ENCODE measurements at regions not wholly inside any gene's neighbourhood (a gene's known extent, or its start where the extent isn't known, plus 50 kb on each side); places are given as distances from the start of the nearest gene placed in this dataset.

- peak; percentile 69 to 91 for DNase-seq
Observed at GRCh38 chr6:14031516-14031915, 86.1 kb upstream of the CD83 start.

GRCh38 chr6:14035071-14035847 lies 82.3 kb upstream of the CD83 start:
- DNase-seq, result peak; percentile 36 to 74

GRCh38 chr6:14035874-14036273 lies 81.7 kb upstream of the CD83 start:
- DNase-seq, result no peak

GRCh38 chr6:14036911-14037310 lies 80.7 kb upstream of the CD83 start:
- DNase-seq, result no peak

DNA sequence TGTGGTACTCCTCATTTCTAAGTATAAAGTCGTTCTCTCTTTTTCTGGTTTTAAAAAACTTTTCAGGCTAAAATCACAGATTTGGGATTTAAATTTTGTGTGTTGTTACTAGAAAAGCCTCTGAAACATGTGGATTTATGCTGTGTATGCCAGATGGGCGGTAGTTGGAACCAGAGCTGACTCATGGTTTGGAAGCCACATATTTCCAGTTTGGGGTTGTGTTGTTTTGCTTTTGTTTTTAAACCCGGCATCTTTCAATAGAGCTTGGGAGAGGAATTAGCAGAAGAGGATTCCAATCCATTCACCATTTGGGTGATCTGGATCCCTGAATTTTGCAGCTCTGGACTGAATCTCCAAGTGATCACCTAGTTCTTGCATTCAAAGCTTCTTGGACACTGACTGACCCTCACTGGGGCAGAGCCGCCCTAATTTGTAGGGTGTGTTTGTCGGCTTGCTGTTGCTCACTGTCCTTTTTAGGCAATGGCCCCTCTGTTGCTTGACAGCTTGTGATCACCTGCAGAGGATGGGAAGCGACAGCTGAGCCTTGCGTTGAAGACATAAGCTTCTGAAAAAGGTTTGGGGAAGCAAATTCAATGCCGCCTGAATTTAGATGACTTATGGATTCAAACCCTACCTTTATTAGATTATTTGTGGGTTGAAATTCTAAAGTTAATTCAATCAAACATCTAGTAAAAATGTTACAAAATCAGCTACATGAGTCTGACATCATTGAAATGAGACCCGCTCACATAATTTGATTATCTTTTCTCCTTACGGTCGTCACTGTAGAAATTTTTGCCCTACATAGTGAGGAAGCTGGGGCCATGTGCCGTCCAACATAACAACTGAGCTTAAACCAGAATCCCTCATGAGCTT lies 79.9 kb upstream of the CD83 start:
- peak; percentile 23 to 75 for DNase-seq

- DNase-seq, result peak; percentile 39 to 76
Observed at GRCh38 chr6:14038467-14039437, 78.8 kb upstream of the CD83 start.

DNA sequence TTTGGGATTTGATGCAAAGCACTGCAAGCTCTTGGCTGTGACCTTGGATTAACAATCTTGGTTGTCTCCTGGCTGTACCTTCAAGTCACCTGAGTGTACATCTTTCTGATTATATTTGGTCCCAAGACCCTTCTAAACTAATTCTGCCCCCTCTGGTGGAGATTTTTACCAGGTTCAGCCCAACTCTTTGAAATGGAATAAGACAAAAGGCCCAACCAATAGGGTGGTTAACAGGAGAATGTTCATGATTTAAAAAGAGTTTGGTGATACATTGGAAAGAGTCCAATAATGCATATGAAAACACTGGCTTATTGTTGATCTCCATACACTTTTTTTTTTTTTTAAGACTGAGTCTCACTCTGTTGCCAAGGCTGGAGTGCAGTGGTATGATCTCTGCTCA lies 77.5 kb upstream of the CD83 start:
- peak in 1 of 2 experiments; percentile 19 for DNase-seq

DNA sequence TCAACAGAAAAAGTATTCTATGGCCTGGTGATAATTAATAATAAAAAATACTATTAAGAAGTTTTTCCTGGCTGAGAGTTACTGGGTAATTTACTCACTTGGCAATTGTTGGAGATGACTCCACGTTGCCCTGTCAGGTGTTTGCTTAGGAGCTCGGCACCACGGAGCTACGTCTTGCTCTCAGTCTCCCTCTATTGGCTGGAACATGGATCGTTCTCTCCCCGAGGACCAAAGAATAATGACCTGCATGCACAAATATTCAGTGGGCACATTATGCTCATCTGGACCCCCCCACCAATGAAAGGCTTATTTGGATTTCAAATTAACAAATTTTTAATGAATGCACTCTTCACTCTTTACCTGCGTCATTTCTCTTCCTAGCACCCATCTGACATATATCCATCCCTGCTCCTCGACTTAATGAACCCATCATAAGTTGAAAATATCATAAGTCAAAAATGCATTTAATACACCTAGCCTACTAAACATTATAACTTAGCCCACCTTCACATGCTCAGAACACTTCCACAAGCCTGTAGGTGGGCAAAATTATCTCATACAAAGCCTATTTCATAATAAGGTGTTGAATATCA lies 71.0 kb upstream of the CD83 start:
- DNase-seq, result peak; percentile 27 to 79

DNA sequence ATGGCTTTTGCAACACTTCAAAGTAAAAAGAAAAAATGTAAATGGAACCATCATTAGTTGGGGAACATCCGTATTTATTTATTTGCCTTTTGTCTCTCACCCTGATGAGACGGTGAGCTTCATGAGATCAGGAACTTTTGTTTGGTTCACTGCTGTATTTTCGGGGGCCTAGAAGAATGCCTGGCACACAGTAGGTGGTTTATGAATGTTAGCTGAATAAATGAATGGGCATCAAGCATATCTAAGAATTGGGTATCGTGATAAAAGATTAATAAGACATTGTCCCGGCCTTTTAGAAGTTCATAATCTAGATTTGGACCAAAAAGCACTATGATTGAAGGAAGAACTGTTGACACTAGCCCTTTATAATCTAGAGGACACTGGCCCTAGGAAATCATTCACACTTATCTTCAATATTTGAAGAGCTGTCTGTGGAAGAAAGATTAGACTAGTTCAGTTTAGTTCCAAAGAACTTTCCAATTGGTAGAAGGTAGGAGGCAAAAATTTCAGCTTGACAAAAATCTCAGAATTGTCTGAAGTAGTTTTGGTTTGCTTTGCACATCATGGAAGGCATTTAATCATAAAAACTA lies 70.3 kb upstream of the CD83 start:
- no peak for DNase-seq

DNA sequence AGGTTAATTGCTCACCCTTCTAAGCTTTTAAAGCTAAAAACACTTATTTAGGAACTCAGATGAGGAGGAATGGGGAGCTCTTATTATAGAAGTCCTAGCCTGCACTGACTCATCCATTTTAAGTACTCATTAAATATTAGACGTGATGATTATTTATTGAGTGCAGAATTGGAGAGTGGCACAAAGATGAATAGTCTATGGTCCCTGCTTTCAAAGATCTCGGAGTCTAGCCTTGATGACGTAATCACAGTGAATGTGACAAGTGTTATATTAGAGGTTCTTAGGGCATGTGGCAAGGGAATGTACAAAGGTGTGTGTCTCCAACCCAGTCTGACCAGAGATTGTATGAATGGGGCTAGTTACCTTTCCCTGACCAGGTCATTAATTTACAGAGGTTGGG lies 68.7 kb upstream of the CD83 start:
- no peak for DNase-seq

GRCh38 chr6:14051355-14051754 lies 66.2 kb upstream of the CD83 start:
- DNase-seq, result no peak

DNA sequence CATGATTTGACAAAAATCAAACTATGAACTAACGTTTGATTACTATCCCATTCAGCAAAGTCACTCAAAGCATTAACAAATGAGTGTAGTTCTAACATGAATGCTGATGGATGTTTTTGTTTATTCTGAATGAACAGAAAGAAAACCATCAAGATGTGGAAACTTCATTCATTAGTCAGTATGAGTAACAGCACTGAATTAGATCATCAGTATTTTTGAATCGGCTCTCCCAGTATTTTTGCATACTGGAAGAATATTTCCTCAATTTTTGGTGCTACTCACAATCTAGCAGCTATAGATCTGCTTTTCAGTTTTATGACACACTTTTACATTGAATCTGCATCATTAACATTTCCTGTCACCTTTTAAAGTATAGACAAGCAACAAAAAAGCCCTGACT lies 63.8 kb upstream of the CD83 start:
- no peak for DNase-seq

DNA sequence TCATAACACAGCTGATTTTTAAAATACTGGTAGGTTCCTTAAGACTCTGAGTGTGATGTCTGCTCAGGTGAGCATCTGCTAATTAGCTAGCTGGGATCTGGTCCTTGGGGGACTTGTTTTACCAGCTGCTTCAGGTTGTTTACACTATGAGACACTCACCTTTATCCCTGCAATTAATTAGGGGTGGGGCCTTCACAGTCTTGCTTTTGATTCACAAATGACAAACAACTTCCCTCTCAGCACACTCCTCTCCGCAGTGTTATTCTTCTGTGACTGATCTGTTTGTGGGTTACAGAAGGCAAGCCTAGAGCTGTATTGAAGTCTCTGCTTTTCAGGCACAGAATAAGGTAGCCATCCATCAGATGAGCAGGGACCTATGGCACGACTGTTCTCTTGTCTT lies 62.0 kb upstream of the CD83 start:
- DNase-seq, result no peak

GRCh38 chr6:14058029-14058695 lies 59.4 kb upstream of the CD83 start:
- peak in 1 of 2 experiments; percentile 51 for DNase-seq

- DNase-seq, result peak in 1 of 2 experiments; percentile 25
Observed at GRCh38 chr6:14058735-14059134, 58.8 kb upstream of the CD83 start.

GRCh38 chr6:14059791-14060436 lies 57.7 kb upstream of the CD83 start:
- DNase-seq, result peak; percentile 90 to 98

DNA sequence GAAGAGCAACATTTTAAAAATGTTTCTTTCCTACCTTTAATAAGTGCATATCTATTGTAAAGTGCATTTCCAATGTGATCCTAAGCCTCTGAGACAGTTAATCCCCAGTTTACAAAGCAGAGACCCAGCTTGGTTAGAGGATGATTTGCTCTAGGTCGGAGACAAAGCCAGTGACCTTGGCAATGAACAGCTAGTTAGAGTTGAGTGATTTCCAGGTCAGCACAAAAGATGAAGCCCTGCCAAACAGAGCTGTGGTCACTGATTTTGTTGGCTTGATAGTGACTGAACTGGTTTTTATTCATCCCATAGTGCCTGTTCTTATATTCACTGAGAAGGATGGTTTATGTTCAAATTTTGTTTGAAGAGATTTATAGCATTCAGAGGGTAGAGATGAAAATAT lies 56.6 kb upstream of the CD83 start:
- DNase-seq, result peak; percentile 34 to 59

- DNase-seq, result no peak
Observed at GRCh38 chr6:14061643-14062042, 55.9 kb upstream of the CD83 start.

DNA sequence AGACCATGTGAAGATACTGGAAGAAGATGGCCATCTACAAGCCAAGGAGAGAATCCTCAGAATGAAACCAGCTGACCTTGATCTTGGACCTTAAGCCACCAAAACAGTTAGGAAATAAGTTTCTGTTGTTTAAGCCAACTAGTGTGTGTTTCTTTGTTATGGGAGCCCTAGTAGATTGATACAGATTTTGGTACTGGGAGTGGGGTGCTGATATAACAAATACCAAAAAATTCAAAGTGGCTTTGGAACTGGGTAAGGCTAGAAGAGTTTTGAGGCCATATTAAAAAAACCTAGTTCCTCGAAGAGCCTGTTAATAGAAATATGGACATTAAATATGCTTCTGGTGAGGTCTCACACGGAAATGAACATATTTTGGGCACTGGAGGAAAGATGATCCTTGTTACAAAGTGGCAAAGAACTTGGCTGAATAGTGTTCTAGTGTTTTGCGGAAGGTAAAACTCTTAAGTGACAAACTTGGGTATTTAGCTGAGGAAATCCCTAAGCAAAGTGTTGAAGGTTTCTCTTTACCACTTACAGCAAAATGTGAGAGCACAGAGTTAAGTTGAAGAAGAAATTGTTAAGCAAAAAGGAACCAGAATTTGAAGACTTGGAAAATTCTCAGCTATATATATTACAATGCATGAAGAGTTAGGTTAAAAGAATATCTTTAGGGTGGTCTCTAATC lies 55.1 kb upstream of the CD83 start:
- DNase-seq, result no peak

DNA sequence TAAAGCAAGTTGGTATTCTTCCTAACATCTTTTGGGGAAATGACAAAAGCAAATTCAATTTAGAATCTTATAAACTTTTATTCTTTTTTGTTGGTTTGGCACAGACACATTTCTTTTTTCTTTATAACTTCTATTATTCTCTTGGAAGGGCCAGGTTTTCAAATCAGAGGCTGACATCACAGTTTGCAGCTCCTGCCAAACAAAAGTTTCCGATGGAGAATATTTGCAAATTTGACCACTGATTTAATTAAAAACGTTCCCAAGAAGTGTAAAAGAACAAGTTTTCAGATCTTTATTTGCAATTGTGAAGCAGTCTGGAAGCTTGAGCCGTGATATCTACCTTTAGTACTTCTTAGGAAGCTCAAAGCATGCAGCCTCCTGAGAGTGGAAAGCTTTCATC lies 53.8 kb upstream of the CD83 start:
- no peak for DNase-seq
